Endothelial cell of umbilical vein (primary cell): ENCODE measurements at regions not wholly inside any gene's neighbourhood (a gene's known extent, or its start where the extent isn't known, plus 50 kb on each side); places are given as distances from the start of the nearest gene placed in this dataset.
"Not testable (repeated sequence)": the region's sequence is repeated elsewhere in the genome, so short reads cannot be mapped to it uniquely, and the experiment has no call there.

Experiments
- BruUV-seq: library from RNA; stranded (reverse); fragments of 400-500 nt; replicated peaks from 2 replicates; lab custom pipeline; 2021; lab: Mats Ljungman, UMichigan
- CTCF ChIA-PET: fragments of 300-600, 350-600 bp; sonication (Branson Sonifier 250); formaldehyde crosslinking; loops from one replicate; lab custom pipeline; 2021; ENCODE audit warnings: antibody characterized with exemption, inconsistent platforms; lab: Charles Lee
- POLR2A ChIA-PET: fragments of 300-600, 350-600 bp; sonication (Branson Sonifier 250); formaldehyde crosslinking; loops from one replicate; lab custom pipeline; 2021; ENCODE audit warnings: antibody characterized with exemption, inconsistent platforms; lab: Charles Lee
- DNase-seq: peaks from one replicate; pipeline ENCODE4 v3.0.0-alpha.2; 2011; ENCODE audit warnings: low read depth, low spot score
- FAIRE-seq: peaks from 2 replicates; lab custom pipeline; 2011; peaks lifted over from hg19 to GRCh38; lab: Jason Lieb, UNC
- H2AFZ ChIP-seq: 2 replicates; pipeline ENCODE4 v1.6.0; 2012; ENCODE audit warnings: low read depth, low read length, control low read depth, inconsistent platforms
- H3K27ac ChIP-seq: 2 replicates; pipeline ENCODE4 v1.5.1; 2011; ENCODE audit warnings: low read depth, mild to moderate bottlenecking, control low read depth, low read length, moderate library complexity; ENCODE audit not compliant: insufficient read depth
- H3K27me3 ChIP-seq, 2 experiments: 2 replicates each; pipeline versions ENCODE4 v1.6.0 to v1.6.1; 2011; ENCODE audit warnings: low read length in 2 of 2, mixed read lengths in 1 of 2; ENCODE audit not compliant: control insufficient read depth in 2 of 2, insufficient read depth in 2 of 2
- H3K36me3 ChIP-seq, 2 experiments: 2 replicates in 1 of 2; 3 replicates in 1 of 2; pipeline ENCODE4 v1.5.1; 2011; ENCODE audit warnings: low read length in 2 of 2, mild to moderate bottlenecking in 1 of 2, moderate library complexity in 1 of 2; ENCODE audit not compliant: control insufficient read depth in 2 of 2, insufficient read depth in 2 of 2; ENCODE audit errors: extremely low read depth in 1 of 2
- H3K4me1 ChIP-seq: 3 replicates; pipeline ENCODE4 v1.5.1; 2011; ENCODE audit warnings: mild to moderate bottlenecking, low read length; ENCODE audit not compliant: control insufficient read depth, insufficient read depth; ENCODE audit errors: extremely low read depth
- H3K4me2 ChIP-seq: 2 replicates; pipeline ENCODE4 v1.6.1; 2011; ENCODE audit warnings: low read length, control low read depth, mixed read lengths; ENCODE audit not compliant: insufficient read depth
- H3K4me3 ChIP-seq, 3 experiments: fragments of 200-600 bp in 1 of 3; sonication (generic), shearing (Covaris generic) in 1 of 3; replicated peaks in 1 of 3; 2 replicates each; pipeline ENCODE4 v1.5.1; 2011 to 2016; ENCODE audit warnings: control low read depth in 3 of 3, low read length in 3 of 3, mild to moderate bottlenecking in 2 of 3, inconsistent platforms in 1 of 3, low read depth in 1 of 3, moderate library complexity in 1 of 3; ENCODE audit not compliant: insufficient read depth in 1 of 3
- H3K79me2 ChIP-seq: 2 replicates; pipeline ENCODE4 v1.6.0; 2012; ENCODE audit warnings: low read length, inconsistent platforms; ENCODE audit not compliant: control insufficient read depth, insufficient read depth
- H3K9ac ChIP-seq: replicated peaks from 2 replicates; pipeline ENCODE3; 2011; ENCODE audit warnings: low read length, control low read depth; ENCODE audit not compliant: insufficient read depth; ENCODE audit errors: extremely low read depth
- H3K9me1 ChIP-seq: replicated peaks from 3 replicates; pipeline ENCODE4 v1.6.0; 2011; ENCODE audit warnings: mild to moderate bottlenecking, low read length; ENCODE audit not compliant: control insufficient read depth, insufficient read depth; ENCODE audit errors: extremely low read depth
- H3K9me3 ChIP-seq: replicated peaks from 2 replicates; pipeline ENCODE4 v1.5.1; 2012; ENCODE audit warnings: low read length, inconsistent platforms; ENCODE audit not compliant: control insufficient read depth, insufficient read depth
- H4K20me1 ChIP-seq: replicated peaks from 2 replicates; pipeline ENCODE3; 2011; ENCODE audit warnings: mild to moderate bottlenecking, low read length; ENCODE audit not compliant: control insufficient read depth, insufficient read depth; ENCODE audit errors: extremely low read depth
- EZH2 ChIP-seq: IDR thresholded peaks from 2 replicates; pipeline ENCODE4 v1.6.1; 2012; ENCODE audit warnings: borderline replicate concordance, low read depth, mild to moderate bottlenecking, moderate library complexity, low read length, inconsistent platforms; ENCODE audit not compliant: severe bottlenecking
- FOS ChIP-seq: IDR thresholded peaks from 2 replicates; pipeline ENCODE4 v1.6.1; 2011; ENCODE audit warnings: mild to moderate bottlenecking, low read length, moderate library complexity, borderline replicate concordance; ENCODE audit not compliant: insufficient read depth
- GATA2 ChIP-seq: IDR thresholded peaks from 2 replicates; pipeline ENCODE4 v1.7.0; 2011; ENCODE audit warnings: low read depth, mild to moderate bottlenecking, moderate library complexity, mixed read lengths, low read length; ENCODE audit not compliant: insufficient read length, insufficient read depth
- JUN ChIP-seq: IDR thresholded peaks from 2 replicates; pipeline ENCODE4 v1.6.1; 2011; ENCODE audit warnings: borderline replicate concordance, low read depth; ENCODE audit not compliant: insufficient read length, insufficient read depth
- MYC ChIP-seq: IDR thresholded peaks from one replicate; pipeline ENCODE4 v1.6.1; 2011; ENCODE audit warnings: mild to moderate bottlenecking, low read depth, low read length
- POLR2AphosphoS5 ChIP-seq: IDR thresholded peaks from 2 replicates; pipeline ENCODE4 v1.6.1; 2012; ENCODE audit warnings: low read depth, mild to moderate bottlenecking, control low read depth, low read length, moderate library complexity; ENCODE audit not compliant: insufficient read depth
- dilution Hi-C: fragments of 300-500 bp; cut with MboI; formaldehyde crosslinking; loops from one replicate; pipeline ENCODE4 v1.15.0; 2019; ENCODE audit warnings: low sequenced_read_pairs; ENCODE audit not compliant: extremely low pct_ligation_motif_present
- intact Hi-C: fragments of 100-400 bp; cut with micrococcal nuclease; formaldehyde crosslinking; loops from one replicate; pipeline ENCODE4 v1.10.0; 2022
- TF ChIP-seq, protein P1 (sequence below): IDR thresholded peaks from 2 replicates; pipeline ENCODE4 v1.6.1; 2011; ENCODE audit not compliant: insufficient read depth, insufficient read length
- TF ChIP-seq, protein P2 (sequence below), 2 donors: IDR thresholded peaks; 1 replicate in 1 of 2; 2 replicates in 1 of 2; pipeline ENCODE4 v1.5.1; 2011; ENCODE audit warnings: low read length in 2 of 2, mild to moderate bottlenecking in 2 of 2, moderate library complexity in 2 of 2, control low read depth in 1 of 2, inconsistent platforms in 1 of 2, low read depth in 1 of 2; ENCODE audit not compliant: insufficient read depth in 1 of 2; ENCODE audit errors: extremely low read depth in 1 of 2

DNA sequence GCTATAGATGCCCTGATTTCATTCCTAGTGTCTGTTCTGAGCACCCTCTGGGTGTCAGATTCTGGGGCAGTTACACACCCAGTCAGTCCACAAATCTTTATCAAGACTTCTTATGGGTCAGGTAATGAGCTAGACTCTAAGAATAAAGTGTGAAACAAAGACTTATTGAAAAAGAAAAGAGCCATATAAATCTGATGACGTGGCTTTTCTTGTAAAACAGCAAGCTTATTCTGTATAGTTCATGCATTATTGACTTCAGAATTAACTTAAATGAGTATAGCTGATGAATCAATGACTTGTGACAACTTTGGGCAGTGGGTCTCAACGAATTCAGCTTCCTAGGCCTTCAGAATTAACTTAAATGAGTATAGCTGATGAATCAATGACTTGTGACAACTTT, 1527.5 kb downstream of the TBC1D22A start:
- H3K9me1 ChIP-seq, FAIRE-seq: not testable (repeated sequence)

DNA sequence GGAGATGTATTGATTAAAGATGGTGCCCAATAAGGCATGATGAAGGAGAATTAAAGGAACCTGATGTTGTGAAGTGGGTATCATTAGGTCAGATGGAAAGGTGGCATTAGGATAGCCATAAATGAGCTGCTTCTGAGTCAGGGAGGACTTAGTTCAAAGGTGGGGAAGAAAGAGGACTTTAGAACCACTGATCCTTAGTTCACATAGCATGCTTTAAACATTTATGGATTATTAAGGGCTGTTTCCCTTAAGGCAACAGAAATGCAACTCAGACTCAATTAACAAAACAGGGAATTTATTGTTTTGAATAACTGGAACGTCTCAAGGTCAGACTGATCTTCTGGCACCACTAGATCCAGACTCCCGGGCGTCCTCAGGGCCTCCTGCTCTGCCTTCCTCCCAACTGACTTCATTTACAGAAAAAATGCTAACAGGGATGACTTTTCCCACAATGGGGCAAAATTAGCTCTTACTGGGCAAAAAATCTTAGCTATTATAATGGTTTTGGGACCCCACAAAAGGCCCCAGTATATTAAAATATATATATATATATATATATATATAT, 1526.0 kb downstream of the TBC1D22A start:
- Histone ChIP-seq H3K9me1 (no peaks in the 10 kb centered on the region), H3K4me3 (no peak overlapping the region), H3K9ac (no peak overlapping the region), H2AFZ (no peak overlapping the region), H3K4me2 (no peak overlapping the region), H3K36me3 (no peaks in the 10 kb centered on the region), H3K27me3 (no peaks in the 10 kb centered on the region), H3K4me1 (no peaks in the 10 kb centered on the region), H3K27ac (no peak overlapping the region), H4K20me1 (no peaks in the 10 kb centered on the region), H3K79me2 (no peaks in the 10 kb centered on the region), H3K9me3 (peaks cover 4% of the 10 kb centered on the region)
- FAIRE-seq (no peak), DNase-seq (no peak)
- TF ChIP-seq, protein P1, sequence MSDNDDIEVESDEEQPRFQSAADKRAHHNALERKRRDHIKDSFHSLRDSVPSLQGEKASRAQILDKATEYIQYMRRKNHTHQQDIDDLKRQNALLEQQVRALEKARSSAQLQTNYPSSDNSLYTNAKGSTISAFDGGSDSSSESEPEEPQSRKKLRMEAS: no peak
- no peak for TF ChIP-seq POLR2AphosphoS5
- TF ChIP-seq, protein P2, sequence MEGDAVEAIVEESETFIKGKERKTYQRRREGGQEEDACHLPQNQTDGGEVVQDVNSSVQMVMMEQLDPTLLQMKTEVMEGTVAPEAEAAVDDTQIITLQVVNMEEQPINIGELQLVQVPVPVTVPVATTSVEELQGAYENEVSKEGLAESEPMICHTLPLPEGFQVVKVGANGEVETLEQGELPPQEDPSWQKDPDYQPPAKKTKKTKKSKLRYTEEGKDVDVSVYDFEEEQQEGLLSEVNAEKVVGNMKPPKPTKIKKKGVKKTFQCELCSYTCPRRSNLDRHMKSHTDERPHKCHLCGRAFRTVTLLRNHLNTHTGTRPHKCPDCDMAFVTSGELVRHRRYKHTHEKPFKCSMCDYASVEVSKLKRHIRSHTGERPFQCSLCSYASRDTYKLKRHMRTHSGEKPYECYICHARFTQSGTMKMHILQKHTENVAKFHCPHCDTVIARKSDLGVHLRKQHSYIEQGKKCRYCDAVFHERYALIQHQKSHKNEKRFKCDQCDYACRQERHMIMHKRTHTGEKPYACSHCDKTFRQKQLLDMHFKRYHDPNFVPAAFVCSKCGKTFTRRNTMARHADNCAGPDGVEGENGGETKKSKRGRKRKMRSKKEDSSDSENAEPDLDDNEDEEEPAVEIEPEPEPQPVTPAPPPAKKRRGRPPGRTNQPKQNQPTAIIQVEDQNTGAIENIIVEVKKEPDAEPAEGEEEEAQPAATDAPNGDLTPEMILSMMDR (IDR thresholded peaks at IDR 0.05; ENCODE audit: extremely low read depth in 1 of 2, insufficient read depth in 1 of 2, low read depth in 1 of 2, low read length in 2 of 2): no peak
- no peak for TF ChIP-seq EZH2
- no peak for TF ChIP-seq JUN
- TF ChIP-seq FOS: no peak
- TF ChIP-seq GATA2: no peak
- no peak for TF ChIP-seq MYC
- no TSS peak for BruUV-seq
- intact Hi-C loops: no loop called here
- POLR2A ChIA-PET: no interaction called here
- dilution Hi-C loops: no loop called here
- CTCF ChIA-PET: no interaction called here

More for the DNA sequence above, 1527.5 kb downstream of the TBC1D22A start:
- H2AFZ ChIP-seq, dilution Hi-C loops, POLR2A ChIA-PET, H3K4me3 ChIP-seq, H3K9ac ChIP-seq, H3K4me1 ChIP-seq, BruUV-seq, H3K27me3 ChIP-seq, H3K27ac ChIP-seq, CTCF ChIA-PET, H3K9me3 ChIP-seq, DNase-seq, intact Hi-C loops, H3K4me2 ChIP-seq, H4K20me1 ChIP-seq, H3K36me3 ChIP-seq, H3K79me2 ChIP-seq: not testable (repeated sequence)
